ENCODE measurements at regions not wholly inside any gene's neighbourhood (a gene's known extent, or its start where the extent isn't known, plus 50 kb on each side); places are given as distances from the start of the nearest gene placed in this dataset.

- TF ChIP-seq CTCF (IDR thresholded peaks at IDR 0.05) (no peak), POLR2A (IDR thresholded peaks at IDR 0.05) (no peak)
Observed at GRCh38 chr14:84323450-84323849, 1206.5 kb upstream of the FLRT2 start.
